ENCODE measurements at regions not wholly inside any gene's neighbourhood (a gene's known extent, or its start where the extent isn't known, plus 50 kb on each side); places are given as distances from the start of the nearest gene placed in this dataset.
"Not testable (repeated sequence)": the region's sequence is repeated elsewhere in the genome, so short reads cannot be mapped to it uniquely, and the experiment has no call there.

DNA sequence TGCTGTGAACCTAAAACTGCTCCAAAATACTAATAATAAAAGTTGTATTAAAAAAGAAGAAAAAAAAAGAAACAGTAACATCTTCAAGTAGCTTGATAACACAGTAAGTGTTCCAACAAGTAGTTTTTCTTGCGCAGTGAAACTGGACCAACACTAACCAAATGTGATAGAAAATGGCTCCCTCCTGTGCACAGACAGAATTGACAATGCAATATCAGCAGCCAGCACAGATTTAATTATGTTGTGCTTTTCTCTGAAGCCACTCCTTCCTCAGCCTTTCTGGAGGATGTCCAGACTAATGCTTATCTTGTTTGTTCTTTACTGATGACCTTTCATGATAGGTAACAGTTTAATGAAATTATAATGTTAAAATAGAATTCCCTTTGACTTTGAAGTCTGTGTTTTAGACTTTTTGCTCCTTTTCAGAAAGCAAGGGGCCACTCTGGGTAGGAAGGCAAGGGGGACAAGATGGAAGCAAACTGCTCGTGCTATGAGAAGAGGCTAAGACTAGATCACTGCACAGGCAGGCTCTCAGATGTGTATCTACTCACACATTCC is 147.1 kb upstream of the RPL34 start:
- intact Hi-C loops (cut with DNase I), result no loop called here
- no peak for DNase-seq (ENCODE audit: low spot score)

DNA sequence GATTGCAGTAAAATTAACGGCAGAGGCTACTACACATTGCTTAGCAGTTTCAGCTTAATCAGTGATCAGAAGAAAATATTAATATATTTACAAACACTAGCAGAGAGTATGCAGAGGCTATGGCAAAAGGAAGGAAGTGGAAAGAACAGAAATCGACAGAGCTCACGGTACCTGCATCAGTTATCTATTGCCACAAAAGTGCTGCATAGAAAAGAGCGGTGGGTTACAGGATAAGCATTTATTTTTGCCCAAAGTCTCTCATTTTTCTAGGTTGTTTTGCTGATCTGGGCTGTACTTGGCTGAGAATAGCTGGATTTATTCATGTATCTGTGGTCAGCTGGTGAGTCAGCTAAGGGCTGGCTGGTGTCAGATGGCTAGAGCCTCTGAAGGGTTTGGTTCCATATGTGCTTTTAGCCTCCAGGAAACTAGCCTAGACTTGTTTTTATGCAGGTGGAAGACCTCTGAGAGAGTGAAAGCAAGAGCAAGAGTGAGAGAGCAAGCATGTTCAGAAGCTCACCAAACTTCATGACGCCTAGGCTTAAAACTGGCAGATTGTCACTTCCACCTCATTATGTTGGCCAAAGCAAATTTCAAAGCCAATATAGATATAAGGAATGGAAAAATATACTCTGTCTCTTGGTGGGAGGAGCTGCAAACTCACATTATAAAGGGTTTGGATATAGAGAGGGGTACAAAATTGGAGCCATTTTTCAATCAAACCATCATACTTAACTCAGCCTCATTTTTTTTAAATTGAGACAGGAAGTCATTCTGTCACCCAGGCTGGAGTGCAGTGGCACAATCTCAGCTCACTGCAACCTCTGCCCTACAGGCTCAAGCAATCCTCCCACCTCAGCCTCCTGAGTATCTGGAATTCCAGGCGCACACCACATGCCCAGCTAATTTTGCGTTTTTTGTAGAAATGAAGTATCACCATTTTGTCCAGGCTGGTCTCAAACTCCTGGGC is 153.2 kb upstream of the RPL34 start:
- intact Hi-C loops (cut with DNase I), result no loop called here
- DNase-seq (ENCODE audit: low spot score), result no peak

DNA sequence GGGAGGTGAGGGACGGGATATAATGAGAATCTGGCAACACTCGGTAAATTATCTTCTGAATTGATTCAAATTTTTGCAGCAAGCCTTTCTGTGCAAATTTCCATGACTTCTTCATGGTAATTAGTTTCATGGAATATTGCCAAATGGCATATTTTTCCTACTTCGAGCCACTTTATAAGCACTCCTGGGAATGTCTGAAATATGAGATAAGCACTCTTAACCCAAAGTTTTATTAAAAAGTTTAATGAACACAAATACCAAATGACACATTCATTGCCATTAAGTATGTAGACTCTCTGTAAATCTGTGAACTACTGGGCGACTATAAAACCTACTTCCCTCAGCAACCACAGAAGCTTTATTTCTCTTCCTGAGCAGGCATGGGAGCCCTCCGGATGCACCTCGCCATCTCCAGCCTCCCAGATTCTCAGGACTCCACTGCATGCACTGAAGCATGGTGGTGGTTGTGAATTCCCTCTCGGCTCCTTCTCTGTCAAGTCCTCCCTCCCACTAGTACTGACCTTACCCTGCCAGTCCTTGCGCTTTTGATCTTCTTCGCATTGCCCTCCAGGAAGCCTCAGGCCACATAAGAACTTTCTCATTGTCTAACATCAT is 154.4 kb upstream of the RPL34 start:
- no peak for DNase-seq (ENCODE audit: low spot score)
- intact Hi-C loops (cut with DNase I), result no loop called here

DNA sequence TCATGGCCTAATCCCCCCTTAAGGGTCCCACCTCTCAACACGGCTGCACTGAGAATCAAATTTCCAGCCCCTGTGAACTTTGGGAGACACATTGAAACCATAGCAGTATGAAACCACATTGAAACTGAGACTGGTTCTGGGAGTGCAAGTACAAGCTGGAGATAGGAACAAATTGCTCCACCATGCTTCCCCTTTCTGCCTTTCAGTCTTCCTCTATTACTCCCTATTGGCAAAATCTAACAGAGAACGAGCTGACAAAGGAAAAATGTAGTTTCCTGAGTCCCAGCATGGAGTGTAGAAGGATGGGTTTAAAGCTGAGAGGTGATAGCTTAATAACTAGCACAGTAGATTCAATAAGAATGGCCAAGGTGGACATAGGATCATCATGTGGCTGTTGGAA is 161.7 kb upstream of the RPL34 start:
- intact Hi-C loops (cut with DNase I), result no loop called here
- DNase-seq (ENCODE audit: low spot score), result no peak

DNA sequence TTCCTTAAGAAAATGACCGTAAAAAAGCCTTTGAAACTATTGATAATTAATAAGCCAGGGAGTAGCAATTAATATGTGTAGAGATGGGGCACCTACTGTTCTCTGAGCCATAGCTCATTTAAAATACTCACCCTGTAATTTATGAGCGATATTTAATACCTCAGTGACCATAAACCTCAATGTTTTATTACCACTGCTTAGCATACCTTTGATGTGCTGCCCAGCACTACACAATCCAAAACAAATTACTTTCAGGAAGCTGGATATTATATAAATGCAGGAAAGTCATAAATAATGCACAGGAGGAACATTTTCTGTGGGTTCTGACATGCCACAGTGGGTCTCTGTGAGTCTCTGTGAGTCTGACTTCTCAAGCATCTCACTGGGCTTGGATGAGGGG is 166.1 kb upstream of the RPL34 start:
- DNase-seq (ENCODE audit: low spot score), result no peak
- intact Hi-C loops (cut with DNase I), result no loop called here

DNA sequence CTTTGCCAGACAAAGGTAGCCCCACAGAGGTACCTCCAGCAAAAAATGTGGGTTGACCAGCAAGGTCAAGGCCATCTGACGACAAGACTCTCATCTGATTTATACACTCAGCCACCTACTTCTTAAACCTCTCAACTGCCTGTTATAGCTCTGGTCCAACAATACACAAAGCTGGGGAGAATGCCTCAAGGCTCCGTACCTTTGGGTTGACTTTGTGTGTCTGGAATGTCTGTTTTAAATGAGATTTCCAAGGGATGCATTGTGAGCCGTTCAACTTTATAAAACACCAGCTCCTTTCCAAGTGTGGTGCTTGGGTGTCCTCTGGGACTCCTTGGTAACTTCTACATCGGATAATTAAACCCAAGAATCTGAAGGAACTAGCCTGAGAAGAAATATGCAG is 167.0 kb upstream of the RPL34 start:
- DNase-seq (ENCODE audit: low spot score), result no peak
- intact Hi-C loops (cut with DNase I), result no loop called here

DNA sequence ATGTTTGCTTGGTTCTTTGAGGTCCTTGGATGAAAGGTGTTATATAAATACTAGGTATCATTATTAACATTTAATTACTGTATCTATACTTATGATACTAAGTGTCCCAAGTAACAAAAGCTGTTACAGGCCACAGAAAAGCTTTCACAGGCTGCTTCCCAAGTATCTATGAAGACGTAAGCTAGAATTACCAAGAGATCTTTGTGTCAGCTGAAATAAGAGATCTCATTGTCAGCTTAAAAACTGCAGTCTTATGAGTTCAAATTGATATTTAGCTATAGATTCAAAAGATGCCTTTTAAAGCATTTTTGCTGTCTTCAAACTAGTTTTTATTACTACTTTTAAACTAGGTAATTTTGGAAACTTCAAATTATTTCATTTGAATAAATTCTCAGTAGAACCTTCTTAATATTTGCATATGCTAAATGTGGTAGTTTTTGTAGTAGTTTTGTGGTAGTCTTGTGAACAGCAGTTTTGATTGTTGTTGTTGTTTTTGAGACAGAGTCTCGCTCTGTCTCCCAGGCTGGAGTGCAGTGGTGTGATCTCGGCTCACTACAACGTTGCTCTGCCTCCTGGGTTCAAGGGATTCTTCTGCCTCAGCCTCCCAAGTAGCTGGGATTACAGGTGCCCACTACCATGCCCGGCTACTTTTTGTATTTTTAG is 170.0 kb upstream of the RPL34 start:
- DNase-seq (ENCODE audit: low spot score), result no peak
- intact Hi-C loops (cut with DNase I), result no loop called here

DNA sequence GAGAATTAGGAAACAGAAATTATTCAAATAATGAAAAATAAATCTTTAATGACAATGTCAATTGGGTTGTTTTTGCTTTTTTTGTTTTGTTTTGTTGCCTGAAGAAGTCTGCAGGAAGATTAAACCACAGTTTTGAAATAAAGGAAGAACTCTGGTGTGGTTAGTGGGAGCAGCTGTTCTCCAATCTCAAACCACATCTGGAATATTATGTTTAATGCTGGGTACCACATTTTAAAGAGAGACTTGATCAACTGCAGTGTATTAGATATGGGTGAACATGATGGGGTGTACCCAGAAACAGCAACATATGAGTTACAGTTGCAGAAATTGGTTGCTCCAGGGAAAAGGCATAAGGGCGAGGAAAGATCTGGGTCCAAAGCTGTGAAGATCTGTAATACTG is 171.2 kb upstream of the RPL34 start:
- DNase-seq (ENCODE audit: low spot score), result no peak
- intact Hi-C loops (cut with DNase I), result no loop called here

DNA sequence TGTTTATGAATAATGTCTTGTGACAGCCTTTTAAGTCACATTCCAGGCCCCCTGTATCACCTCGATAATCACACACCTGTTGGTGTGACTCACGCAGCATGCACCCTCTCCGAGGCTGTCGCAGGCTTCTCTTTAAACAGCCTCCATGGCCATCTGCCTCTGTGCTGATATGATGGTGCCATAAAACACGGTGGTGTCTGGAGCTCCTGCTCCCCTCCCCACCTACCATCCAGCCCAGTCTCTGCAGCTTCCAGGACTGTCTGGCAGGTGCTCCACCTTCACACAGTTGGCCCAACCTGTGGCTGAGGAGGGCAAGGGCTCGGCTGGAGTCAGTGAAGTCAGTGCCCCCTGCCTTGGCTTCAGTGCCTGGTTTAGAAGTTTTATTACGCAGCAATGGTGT is 173.8 kb upstream of the RPL34 start:
- no peak for DNase-seq (ENCODE audit: low spot score)
- intact Hi-C loops (cut with DNase I), result no loop called here

DNA sequence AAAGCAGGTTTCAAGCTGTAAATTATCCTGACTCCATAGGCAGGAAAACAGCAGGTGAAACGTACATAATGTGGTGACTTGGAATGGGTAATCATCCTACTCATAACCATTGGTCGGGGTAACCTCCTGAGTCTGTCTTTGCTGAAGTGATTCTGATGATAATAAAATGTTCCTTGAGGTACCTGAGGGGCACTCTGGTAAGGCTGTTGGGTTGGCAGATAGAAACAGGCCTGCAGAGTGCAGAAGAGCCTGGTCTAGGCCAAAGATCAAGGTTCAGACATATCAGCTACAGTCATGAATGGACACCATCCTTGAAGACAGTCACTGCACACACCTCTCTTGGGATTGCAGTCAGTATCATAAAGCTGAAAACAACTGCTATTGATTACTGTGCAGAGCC is 174.7 kb upstream of the RPL34 start:
- intact Hi-C loops (cut with DNase I), result no loop called here
- DNase-seq (ENCODE audit: low spot score), result no peak

DNA sequence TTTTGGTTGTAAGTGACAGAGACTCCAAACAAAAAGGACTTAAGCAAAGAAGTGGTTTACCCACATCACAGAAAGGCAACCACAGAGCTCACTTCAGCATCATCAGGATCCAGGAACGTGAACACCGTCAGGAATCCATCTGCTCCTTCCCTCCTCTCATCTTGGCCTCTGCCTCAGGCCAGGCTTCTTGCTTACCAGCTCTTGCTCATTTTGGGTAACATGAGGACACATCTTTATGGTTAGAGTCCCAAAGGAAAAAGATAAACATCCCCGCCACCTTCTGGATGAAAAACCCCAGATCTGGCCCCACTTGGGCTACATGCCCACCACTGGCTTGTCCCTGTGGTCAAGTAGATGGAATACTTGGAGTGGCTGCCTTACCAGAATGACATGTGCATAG is 176.8 kb upstream of the RPL34 start:
- no peak for DNase-seq (ENCODE audit: low spot score)
- intact Hi-C loops (cut with DNase I), result no loop called here

DNA sequence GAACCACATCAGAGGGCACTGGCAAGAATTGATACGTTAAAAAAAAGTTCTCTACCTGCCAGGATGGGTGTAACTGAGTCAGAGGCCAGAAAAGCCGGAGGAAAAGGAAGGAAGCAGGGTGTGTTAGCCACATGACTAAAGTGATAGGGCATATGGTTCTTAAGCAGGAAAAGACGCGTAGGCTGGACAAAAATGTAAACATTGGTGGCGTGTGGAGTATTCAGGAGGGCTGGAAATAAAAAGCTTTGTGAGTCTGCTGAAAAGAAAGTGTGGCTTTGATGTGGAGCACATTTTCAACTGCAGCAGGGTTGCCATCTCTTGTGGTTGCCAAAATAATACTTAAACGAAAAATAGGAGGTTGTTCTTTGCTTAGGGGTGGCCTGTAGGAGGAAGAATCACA is 186.5 kb upstream of the RPL34 start:
- no peak for DNase-seq (ENCODE audit: low spot score)

DNA sequence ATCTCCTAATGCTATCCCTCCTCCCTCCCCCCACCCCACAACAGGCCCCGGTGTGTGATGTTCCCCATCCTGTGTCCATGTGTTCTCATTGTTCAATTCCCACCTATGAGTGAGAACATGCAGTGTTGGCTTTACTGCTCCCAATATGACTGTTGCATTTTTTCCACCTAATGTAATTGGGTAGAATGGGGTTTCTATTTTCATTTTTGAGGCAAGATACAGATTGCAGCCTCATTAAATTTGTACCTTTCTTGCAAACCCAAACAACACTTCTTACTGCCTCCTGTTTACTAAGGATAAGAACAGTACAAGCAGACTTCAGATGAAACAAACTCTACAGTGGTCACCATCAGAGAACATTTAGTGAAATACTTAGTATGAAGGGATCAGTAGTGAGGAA is 187.0 kb upstream of the RPL34 start:
- intact Hi-C loops (cut with DNase I); DNase-seq (ENCODE audit: low spot score): not testable (repeated sequence)

More for the DNA sequence above, 186.5 kb upstream of the RPL34 start:
- intact Hi-C loops (cut with DNase I), result no loop called here

DNA sequence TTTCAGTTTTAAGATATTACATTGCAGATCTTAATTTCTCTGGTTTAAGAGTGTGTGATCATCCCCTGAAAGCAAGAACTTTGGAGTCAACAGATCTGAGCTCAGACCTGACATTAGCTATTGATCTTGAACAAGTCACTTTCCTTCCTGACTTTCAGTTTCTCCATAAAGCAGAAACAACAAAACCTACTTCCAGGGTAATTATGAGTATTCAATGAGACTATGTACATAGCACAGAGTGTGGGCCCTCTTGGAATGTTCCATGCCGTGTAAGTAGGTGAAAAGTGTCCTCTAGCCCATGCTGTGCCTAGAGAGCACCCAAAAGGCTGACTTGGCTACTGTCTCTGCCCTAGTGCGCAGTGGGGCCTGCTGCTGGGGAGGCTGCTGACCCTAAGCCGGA is 188.0 kb upstream of the RPL34 start:
- no peak for DNase-seq (ENCODE audit: low spot score)
- intact Hi-C loops (cut with DNase I), result no loop called here

DNA sequence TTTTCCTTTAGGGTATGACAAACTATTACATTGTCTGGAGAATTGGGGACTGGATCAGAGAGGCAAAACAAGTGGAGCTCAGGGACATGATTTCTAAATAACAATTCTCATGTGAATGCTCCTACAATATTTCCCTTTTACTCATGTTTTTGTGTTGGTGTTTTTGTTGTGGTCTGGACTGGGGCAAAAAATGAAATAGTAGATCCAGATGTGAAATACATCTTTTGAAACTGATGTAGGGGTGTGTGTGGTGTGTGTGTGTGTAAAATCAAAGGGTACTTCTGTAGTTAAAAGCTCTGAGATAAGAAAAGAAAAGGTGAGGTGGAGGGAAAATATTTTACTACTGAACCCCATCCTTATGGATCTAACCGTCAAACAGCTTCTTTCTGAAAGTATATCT is 188.4 kb upstream of the RPL34 start:
- no peak for DNase-seq (ENCODE audit: low spot score)
- intact Hi-C loops (cut with DNase I), result no loop called here

DNA sequence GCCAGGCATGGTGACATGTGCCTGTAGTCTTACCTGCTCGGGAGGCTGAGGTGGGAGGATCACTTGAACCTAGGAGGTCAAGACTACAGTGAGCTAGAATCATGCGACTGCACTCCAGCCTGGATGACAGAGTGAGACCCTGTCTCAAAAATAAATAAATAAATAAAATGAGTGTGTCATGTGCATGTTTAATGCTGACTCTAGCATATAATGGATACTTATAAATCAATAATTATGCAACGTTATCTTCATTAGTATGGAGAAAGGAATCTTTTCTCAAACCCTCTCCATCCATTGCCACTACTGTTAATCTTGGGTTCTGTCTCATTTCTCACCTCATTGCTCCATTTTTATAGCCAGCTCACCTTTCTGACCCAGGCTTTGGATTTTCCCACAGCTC is 189.5 kb upstream of the RPL34 start:
- intact Hi-C loops (cut with DNase I), result no loop called here
- DNase-seq (ENCODE audit: low spot score), result no peak

DNA sequence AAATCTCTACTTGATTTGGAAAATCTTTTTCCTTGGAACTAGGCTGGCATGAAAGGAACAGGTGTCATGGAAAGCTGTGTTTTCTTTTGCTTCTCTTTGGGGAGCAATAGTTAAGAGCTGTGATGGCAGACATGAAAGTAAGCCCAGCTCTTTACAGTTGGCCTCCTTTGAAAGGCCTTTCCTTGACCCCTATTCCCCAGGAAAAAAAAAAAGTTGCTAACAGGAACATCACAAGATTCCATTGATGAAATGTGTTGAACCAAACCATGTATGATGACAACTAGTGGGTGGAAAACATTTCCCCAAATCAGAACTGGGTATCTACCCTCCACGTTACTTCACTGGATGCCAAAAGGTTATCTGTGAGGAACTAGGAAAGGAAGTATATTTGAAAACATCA is 190.7 kb upstream of the RPL34 start:
- no peak for DNase-seq (ENCODE audit: low spot score)
- intact Hi-C loops (cut with DNase I), result no loop called here

DNA sequence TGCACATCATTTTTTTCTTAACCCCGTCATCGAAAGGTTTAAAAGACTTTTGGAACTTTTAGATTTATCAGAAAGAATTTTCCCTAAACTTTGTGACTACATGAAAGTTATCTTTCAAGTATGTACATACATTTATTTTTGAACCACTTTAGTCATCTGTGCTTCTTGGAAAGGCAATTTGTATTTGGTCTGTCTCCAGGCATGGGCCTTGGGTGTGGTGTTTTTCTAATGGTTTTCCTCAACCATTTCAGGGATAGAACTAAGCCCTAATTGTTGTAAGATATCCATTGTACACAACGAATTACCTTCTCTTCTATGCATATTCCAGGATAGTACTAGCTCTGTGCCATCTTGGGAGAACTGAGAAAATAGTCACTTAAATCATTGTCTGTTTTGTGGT is 191.5 kb upstream of the RPL34 start:
- intact Hi-C loops (cut with DNase I), result no loop called here
- no peak for DNase-seq (ENCODE audit: low spot score)

DNA sequence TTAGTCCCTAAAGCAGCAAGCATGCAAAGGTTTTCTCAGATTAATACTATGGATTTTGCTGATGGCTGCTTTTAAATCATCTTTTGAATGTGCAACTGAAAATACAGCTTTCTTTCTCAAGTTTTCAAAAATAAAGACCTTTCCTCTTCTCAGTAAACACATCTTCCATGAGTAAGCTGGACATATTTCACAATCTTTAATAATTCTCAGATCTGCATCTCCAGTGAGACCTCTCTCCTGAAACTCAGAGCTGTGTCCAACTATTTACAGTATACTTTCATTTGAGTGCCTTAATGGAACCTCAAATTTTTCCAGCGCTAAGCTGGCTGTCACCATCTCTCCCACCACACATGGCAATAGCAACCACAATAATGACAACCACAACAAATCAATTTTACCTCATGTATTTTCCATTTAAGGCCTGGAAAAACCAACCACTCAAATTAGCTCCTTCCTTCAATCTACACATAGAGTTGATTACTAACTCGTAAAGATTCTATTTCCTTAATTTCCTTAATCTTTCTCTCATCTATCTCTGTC is 192.4 kb upstream of the RPL34 start:
- intact Hi-C loops (cut with DNase I), result no loop called here
- DNase-seq (ENCODE audit: low spot score), result no peak

DNA sequence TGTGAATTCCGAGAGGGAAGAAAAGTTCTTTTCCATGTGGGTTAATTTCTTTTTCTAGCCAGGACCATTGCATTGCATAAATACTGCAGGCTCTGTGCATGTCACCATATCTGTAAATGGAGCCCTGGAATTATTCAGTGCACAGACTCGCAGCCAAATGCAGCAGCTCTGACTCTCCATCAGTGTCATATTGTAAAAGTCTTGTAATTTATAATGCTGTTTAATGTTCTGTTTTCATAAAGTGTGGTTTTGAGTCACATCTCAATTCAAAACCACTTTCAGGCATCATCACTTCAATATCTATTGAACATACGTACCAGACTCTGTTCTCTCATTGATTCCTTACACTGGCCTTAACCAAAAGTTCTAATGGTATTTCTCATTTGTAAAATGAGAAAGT is 193.9 kb upstream of the RPL34 start:
- no peak for DNase-seq (ENCODE audit: low spot score)
- intact Hi-C loops (cut with DNase I), result no loop called here

Data from posterior vena cava (tissue), 2 donors.